GM21367 (cell line): ENCODE measurements at regions not wholly inside any gene's neighbourhood (a gene's known extent, or its start where the extent isn't known, plus 50 kb on each side); places are given as distances from the start of the nearest gene placed in this dataset.
A peak's percentile ranks its signal among the peaks of the same experiment; 100 is the strongest.
"Not testable (repeated sequence)": the region's sequence is repeated elsewhere in the genome, so short reads cannot be mapped to it uniquely, and the experiment has no call there.

Experiments used
- ATAC-seq: cut with Tn5 transposase; IDR thresholded peaks from one replicate; pipeline ENCODE4 v1.9.1; 2021; ENCODE audit not compliant: unreplicated experiment

- no peak for ATAC-seq
These were observed 109.9 kb downstream of the COPS8 start for GRCh38 chr2:237195396-237196120.

- ATAC-seq: no peak
These were observed 110.7 kb downstream of the COPS8 start for GRCh38 chr2:237196409-237196808.

- no peak for ATAC-seq
These were observed 111.4 kb downstream of the COPS8 start for GRCh38 chr2:237196866-237197618.

- no peak for ATAC-seq
These were observed 112.6 kb downstream of the COPS8 start for GRCh38 chr2:237198164-237198855.

DNA sequence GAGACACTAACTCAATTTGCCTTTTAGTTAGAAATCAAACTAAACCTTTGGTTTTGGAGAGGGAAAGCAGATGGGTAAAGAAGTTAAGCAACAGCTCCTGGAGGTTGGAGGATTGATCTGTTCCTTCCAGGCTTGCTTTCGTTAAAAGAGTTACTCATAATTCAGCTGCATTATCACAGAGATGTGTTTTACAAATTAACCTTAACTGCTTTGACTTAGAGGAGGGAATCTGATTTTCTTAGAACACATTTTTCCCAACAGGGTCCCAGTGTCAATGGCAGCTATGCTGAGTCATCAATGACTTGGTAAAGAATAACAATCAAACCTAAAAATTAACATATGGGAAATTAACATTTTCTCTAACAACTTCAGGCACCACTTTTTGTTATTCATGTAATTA is 113.4 kb downstream of the COPS8 start:
- no peak for ATAC-seq

DNA sequence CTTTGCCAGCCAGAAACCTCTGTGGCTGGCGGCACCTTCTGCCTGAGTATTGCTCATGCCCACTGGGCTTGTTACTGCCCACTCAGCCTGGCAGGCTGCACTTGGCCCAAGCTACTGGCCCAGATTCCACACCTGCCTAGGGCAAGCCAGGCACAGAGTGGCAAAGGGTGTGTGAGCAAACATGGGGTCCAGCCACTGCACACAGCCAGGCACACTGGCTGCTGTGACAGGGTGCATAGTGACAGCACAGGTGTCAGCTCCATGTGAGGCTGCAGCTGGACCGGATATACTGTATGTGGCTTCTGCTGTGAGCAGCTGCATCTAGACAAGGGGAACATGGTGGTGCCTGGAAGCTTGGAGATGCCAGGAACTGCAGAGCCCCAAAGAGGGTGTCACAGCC is 113.9 kb downstream of the COPS8 start:
- ATAC-seq: no peak

- ATAC-seq: no peak
These were observed 114.8 kb downstream of the COPS8 start for GRCh38 chr2:237200462-237200861.

DNA sequence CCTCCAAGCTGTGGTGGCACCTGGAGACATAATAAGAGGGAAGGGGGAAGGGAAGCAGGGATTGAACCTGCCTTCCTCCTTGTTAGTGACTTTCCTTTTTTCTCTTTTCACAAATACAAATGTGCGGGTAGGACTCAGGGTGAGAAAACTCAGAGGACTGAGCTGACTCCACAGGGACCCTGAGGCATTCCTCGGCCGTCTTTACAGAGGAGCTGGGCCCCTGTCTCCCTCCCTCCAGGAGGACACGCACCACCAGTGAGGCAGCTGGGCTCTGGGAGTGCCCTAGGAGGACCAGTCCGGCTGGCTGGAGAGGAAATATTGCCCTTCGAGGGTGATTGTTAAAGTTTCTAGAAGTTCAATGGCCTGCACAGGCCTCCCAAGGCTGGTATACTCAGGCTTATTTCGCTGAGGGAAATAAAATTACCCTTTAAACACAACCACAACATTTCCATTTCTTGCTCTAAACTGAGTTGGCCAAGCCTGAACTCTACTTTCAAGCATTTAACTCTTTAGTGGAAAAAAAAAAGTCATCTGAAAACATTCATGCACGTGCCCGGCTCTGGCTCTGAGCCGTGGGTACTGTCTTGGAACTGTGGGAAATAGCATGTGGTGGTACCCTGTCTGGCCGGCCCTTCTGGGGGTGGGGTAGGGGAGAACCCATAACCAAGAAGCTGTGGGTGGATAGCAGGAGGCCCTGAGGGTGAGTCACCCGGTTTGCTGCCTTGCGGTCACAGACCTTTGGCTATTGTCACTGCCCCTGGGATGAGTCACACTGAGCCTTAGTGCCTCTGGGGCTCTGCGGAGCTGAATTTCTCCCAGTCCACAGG is 116.0 kb downstream of the COPS8 start:
- peak; percentile 80 for ATAC-seq

DNA sequence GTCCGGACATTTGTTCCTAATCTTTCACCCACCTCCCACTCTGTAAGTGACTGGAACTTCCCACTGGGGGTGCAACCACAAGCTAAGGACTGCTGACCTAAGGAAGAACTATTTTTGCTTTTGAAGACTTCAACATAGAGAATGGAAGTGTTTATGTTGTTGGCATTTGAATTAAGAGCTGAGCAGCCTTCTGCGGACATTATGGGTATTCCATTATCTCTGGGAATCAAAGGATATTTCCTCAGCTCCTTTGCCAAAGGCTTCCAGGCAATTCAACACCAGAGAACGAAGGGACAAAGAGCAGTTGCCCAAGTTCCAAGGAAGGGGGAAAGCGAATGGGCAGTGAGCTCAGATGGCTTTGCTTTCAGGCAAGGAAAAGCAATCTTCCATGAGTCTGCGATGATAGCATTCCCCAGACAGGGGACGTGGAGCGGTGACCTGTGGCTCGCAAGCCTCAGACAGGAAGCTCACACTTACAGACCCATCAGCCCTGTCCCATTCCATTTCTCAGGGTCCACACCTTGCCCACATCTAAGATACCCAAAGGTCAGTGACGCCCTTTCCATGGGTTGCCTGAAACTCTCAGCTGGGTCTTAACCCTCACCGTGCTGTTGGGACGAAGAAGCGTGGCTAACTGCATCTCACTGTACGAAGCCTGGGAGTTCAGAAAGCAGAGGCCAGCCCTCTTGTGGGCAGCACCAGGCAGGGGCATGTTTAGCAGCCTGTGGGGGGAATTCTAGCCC is 116.8 kb downstream of the COPS8 start:
- no peak for ATAC-seq

- ATAC-seq: no peak
These were observed 119.4 kb downstream of the COPS8 start for GRCh38 chr2:237205043-237205541.

DNA sequence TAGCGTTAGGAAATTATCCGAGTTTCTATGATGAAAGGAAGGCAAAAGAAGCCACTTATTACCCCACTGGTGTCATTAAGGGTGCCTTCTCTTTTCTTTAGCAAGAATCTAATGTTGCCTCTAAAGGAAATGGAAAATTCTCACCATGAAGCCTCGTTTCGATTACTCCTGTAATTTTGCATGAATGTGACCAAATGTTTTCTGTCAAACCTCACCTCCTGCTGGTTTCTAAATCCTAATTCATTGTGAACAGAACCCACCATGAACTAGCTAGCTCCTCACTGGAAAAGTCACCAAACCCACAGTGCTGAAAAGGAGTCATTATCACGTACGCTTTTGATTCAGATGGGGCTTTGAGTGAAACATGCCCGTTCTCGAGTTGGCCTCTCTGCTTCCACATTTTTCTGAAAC is 119.9 kb downstream of the COPS8 start:
- no peak for ATAC-seq

- ATAC-seq: no peak
These were observed 122.0 kb downstream of the COPS8 start for GRCh38 chr2:237207646-237208045.

GRCh38 chr2:237208373-237209260 is 122.9 kb downstream of the COPS8 start:
- ATAC-seq: no peak

GRCh38 chr2:237209885-237210284 is 124.2 kb downstream of the COPS8 start:
- no peak for ATAC-seq

- ATAC-seq: no peak
These were observed 124.6 kb downstream of the COPS8 start for GRCh38 chr2:237210297-237210696.

GRCh38 chr2:237210763-237211162 is 125.1 kb downstream of the COPS8 start:
- no peak for ATAC-seq

- not testable (repeated sequence) for ATAC-seq
These were observed 126.9 kb downstream of the COPS8 start for GRCh38 chr2:237212356-237213279.
